LHCN-M2 (cell line): ENCODE measurements at regions not wholly inside any gene's neighbourhood (a gene's known extent, or its start where the extent isn't known, plus 50 kb on each side); places are given as distances from the start of the nearest gene placed in this dataset.
"Not testable (repeated sequence)": the region's sequence is repeated elsewhere in the genome, so short reads cannot be mapped to it uniquely, and the experiment has no call there.

Source experiments
- DNase-seq: peaks from one replicate; pipeline ENCODE4 v3.0.0-alpha.2; 2012; ENCODE audit warnings: low read depth

DNA sequence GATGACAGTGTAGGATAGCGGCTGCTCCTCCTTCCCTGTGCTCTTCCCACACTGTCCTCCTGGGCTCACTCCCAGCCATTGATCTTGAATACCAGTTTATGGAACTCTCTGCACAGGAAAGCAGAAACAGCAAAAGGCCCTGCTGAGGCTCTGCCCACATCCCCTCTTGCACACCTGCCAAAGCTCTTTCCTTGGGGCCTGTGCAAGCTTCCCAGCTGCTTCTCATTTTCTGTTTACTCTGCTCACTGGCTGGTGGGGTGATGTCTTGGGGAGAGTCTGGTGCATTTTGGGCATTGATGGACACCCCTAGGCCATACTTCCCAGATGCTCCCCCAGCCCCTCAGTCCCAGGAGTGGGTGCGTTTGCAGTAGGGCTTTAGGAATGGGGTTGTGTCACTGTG, 361.8 kb downstream of the TMEM121 start:
- no peak for DNase-seq

DNA sequence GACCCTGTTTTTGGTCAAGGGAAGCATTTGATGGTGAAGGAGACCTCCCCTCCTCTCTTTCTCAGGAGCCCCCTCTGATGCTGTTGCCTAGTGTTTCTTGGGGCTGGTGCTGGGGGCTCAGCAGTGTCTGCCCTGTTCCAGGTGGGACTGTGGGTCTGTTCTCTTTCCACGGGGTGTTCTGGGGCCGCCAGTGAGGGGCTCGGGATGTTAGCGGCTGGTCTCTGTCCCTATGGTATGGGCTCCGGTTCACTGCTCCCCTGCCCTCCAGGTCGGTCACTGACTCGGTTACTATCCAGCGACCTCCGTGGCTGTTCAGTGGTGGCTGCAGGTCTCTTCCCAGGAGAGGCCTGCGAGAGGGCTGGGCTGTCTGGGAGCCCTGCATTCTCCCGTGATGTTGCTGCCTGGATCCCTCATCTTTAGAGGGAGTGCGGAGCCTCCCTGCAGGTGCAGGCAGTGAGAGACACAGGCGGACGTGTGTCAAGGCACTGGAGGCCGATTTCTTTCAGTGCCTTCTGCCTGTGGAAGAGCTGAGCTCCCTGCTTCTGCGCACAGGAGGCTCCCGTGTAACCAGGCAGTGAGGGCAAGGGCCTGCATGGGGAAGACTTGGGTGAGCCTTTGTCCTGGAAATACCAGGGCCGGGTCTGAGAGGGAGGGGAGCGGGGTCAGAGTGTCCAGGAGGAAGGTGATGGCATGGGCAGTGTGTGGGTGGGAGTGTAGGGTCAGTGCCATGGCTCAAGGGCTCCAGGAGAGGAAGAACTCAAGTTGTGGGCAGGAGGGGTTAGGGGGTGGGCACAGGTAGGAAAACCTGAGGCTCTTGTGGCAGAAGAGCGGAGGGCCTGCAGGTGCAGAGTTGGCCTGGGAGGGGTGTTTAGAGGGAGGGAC, 362.6 kb downstream of the TMEM121 start:
- DNase-seq = no peak

DNA sequence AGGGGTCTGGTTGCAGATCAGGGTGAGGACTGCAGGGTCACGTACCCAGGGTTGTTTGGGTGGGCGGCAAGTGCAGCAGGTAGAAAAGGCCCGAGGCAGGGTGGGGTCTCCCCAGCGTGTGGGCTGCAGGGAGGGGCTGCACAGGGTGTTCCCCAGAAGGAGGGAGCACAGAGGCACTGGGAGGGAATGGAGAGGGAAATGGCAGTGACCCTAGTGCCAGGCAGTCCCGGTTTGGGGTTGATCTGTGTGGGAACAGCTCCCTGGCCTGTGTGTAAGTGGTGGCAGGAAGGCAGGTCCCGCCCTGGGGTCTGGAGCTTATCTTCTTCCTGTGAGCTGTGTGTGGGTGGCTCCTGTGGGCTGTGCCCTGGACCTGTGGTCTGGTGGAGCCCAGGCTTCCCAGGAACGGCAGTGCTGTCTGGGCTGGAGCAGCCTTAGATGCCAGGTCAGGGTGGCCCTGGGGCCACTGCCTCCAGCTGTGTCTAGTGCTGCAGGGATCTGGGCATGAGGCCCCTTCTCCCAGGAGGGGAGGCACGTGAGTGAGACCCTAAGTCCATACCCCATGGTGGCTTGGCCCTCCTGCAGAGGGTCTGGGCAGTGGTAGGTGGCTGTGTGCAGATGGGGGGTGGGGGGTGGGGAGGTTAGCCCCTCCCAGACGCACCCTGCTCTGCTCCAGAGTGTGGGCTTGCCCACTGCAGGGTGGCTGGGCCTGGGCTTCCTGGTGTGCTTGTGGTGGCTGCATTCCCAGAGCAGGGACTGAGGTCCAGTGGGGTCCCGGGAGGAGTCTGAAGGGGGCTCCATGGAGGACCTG, 363.5 kb downstream of the TMEM121 start:
- no peak for DNase-seq

DNA sequence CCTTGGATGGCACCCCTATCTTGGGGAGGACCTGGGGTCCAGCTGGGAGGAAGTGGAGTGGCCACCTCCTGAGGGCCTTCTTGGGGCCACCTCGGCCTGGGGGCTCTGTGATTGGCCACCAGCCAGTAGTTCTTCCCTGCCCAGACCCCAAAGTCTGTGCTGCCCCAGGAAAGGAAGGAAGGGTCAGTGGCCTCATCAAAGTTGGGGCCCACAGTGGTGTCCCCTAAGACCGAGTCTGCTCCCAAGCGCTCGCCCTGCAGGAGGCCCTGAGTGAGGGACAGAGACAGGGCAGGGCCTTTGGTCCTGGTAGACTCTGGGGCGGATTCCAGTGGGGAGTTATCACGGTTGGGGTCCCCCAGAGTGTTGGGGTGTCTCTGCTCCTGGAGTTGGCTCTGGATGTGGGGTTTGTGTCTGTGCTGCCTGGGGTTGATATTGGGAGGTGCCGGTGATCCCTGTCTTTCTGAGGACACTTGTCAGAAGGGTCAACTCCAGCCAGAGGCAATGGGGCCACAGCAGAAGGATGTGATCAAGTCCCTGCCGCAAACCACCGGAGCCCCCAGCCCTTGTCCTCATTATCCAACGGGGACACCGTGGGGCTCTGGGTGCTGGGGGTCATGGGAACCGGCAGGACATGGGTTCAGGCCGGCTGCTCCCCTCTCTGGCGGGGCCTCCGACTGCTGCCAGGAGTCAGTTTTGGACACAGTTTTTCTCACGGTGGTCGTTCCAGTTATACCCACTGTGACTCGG, 364.3 kb downstream of the TMEM121 start:
- no peak for DNase-seq

DNA sequence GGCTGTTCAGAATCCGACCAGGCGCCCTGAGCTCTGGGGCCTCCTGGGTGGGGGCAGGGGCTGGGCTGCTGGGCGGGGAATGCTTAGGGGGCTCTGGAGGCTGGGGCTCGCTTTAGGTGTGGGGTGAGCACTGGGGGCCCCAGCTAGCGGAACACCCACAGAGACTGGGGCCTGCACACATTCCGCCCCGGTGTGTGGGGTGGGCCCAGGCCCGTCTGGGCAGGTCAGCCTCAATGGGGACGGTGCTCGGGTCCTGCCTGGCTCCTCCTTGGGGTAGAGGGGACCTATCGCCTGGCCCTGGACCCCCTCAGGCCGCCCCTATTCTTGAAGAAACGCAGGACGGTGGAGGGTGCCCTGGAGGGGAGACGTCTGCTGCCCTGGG, 364.8 kb downstream of the TMEM121 start:
- DNase-seq = no peak

DNA sequence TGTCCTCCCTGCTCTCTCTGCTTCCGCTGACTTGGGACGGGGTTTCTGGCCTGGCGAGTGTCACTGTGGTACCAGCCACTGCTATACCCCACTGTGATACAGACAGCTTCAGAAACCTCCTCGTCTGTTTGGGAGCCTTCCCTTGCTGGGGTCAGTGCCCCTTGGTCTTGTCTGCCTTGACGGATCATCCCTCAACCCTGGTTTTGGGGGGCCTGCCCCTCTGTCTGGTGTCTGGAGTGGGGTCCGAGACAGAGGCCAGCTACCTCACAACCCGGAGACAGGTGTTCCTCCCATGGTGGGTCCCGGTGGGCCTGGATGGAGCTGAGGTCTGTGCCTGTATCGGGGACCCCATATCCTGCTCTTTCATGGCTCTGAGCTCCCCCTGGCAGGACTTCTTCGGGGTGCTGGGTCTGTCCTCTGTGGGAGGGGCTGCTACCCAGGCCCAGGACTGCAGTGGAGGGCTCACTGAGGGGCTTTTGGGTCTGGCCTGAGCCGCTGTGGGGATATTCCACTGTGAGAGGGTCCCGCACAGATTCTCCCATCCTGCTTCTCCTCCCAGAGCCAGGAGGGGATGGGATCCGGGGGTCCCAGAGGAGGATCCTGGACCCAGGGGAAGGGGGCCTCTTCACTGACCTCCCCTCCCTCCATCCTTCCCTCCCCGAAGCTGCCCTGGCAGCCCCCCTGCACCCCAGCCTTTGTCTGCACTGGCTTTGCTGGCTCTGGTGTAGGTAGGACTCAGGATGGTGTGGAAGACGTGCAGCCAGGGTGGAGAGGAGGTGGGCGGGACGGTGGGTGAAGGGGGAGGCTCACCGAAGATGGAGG, 365.5 kb downstream of the TMEM121 start:
- no peak for DNase-seq

DNA sequence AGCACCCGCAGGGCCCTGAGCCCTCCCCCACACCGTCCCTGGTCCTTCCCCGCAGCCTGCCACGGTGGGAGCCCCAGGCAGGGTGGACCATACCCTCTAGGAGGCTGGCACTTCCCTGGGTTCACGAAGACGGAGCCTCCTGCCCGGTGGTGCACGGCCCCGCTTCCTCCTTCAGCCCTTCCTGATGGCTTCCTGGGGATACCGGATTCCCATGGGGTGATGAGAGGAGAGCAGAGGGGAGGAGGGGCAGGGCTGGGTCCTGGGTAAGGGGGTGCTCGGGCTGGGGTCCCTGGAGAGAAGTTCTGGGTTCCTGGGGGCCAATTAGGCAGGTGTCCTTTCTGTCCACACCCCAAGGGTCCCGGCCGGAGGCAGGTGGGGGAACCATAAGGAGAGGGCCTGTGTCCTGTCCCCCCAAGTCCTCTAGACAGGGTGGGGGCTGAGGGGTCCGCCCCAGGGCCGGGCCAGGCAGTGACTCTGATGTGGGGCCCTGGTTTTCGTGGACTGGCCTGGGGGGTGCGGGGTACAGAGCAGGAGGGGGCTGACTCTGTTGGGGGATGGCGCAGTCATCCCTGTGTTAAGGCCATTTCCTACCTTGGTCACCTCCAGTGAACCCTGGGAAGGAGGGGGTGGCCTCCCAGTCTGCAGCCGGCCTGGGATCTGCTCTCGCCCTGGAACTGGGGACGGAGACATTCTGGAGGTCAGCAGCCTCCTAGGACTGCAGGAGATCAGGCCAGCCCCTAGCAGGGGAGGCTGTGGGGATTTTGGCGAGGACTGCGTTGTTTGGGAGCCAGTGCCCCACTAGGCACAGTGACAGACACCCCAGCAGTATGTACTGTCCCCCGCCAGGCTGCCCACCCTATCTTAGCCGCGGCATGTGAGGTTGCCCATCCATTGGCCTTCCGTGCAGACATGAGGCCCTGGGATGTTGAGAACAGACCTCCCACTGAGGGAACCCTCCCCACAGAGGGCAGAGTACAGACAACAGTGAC, 366.4 kb downstream of the TMEM121 start:
- not testable (repeated sequence) for DNase-seq

DNA sequence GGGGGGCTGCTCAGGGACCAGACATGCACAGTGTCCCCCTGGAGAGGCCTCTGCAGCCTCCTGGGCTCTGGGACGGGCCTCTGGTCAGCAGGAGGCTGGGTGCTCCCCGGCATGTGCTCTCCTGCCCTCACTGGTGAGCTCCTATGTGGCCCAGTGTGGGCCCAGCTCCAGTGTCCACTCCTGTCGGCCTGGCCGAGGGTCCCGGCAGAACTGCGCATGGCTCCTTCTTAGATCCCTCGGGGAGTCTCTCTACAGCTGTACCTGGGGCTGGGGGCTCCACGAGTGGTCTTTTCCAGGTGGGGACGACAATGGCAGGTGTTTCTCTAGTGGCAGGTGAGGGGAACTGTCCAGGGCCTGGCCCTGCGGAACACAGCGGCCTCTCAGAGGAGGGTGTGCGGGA, 367.3 kb downstream of the TMEM121 start:
- DNase-seq = not testable (repeated sequence)

DNA sequence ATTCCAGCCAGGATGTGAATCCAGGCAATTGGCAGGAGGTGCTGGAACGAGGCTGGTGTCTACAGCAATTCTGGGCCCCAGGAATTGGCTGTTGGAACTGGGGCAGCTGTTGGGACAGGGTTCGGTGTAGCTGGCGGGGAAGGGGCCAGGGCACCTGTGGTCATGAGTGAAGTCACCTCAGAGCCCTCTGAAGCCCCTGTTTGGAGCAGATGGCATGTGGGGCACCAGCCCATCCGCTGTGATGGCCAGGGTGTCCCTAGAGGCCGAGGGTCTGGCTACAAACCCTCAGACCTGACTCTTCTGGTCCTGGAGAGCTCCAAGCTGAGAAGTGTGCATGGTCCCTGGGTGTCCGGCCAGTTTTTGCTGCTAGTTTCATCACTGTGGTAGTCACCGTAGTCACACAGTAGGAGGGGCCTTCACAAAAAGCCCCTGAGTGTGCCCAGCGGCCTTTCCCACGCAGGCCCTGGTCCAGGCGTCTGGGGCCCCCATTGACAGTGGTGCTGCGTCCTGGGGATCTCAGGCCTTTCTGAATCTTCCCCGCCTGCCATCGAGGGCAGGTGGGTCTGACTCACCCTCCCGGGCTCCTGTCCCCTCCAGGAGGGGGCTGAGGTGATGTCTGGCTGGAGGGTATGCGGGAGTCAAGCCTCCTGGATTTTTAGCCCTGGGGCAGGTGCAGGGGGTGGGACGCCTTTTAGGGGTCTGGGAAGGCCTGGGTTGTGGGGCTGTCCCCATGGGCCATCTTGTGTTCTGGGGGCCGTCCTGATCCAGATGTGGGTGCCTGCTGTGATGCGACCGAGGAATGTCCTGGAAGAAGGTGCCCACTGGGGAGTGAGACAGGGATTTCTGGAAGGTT, 368.0 kb downstream of the TMEM121 start:
- no peak for DNase-seq

DNA sequence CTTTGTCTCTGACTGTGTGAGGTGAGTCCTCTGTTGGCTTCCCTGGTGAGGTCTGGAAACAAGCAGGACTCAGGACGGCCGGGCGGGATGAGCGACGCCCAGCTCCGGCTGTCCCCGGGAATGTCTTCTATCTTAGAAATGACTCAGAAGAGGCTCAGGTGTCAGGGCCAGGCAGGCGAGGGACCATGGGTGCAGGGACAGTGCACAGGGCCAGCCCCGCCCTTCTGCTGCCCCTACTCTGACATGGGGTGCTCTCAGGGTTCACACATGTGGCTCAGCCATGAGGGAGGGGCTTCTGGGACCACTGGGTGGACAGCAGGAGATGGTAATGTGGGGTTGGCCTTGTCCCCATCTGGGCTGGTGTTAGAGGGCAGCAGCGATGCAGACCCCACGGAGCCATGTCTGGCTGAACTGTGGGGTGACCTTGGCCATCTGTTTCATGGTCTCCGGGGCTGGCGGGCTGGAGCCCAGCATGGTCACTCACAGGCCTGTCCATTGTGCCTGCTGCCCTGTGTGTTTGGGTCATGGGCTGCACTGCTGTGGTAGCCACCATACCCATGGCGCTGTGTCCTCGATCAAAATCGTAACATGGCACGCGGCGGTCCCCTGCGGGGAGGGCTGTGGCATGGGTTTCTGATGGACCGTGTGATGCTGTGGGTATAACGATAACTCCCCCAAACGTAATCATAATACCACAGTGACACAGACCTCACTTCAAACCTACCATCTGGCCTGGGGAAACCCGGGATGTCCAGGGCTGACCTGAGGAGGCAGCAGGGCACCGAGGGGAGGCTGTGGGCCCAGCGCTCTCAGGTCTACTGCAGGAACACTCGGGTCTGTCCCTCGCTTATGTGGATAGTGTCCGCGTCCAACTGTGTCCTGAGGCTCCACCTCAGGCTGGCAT, 368.8 kb downstream of the TMEM121 start:
- no peak for DNase-seq

DNA sequence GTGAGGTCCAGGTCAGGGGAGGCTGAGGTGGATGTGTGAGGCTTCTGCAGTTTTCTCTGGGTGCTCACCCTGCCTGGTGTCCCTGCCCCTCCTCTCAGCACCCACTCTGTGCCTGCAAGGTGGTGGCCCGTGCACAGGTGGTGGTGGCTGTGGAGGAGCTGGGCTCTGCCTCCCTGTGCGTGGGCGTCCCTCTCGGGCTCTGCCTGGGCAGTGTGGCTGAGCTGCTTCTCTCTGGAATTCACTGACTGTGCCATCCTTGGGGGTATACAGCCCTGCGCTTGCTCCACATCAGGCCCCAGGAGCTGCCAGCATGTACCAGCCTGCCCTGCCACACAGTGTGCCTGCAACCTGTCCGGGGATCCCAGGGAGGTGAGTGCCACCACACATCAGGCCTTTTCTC, 369.8 kb downstream of the TMEM121 start:
- not testable (repeated sequence) for DNase-seq

DNA sequence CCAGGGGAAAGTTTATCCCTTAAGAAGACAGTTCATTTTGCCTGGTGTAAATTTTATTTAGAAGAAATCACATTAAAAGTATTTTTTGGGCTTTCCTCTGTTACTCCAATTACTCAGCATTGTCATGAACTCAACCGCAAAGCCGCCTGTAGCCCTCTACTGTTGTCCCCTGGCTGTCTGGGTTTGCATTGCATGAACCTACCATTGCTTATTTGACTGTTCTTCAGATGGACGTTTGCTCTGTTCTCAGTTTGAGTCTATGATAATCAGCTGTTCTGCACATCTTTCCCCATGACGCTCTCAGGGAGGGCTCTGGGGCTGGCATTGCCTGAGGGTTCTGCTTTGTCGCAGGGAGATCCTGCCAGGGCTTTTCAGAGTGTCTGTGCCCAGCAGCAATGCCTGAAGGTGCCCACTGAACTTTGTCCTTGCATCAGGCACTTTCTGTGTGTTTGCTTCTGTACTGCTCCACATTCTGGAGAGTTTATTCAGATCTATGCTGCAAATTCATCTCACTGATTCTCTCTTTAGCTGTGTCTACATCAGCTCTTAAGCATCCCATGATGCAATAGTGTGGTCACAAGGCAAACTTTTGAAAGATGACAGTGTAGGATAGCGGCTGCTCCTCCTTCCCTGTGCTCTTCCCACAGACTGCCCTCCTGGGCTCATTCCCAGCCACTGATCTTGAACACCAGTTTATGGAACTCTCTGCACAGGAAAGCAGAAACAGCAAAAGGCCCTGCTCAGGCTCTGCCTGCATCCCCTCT, 370.8 kb downstream of the TMEM121 start:
- DNase-seq = not testable (repeated sequence)

DNA sequence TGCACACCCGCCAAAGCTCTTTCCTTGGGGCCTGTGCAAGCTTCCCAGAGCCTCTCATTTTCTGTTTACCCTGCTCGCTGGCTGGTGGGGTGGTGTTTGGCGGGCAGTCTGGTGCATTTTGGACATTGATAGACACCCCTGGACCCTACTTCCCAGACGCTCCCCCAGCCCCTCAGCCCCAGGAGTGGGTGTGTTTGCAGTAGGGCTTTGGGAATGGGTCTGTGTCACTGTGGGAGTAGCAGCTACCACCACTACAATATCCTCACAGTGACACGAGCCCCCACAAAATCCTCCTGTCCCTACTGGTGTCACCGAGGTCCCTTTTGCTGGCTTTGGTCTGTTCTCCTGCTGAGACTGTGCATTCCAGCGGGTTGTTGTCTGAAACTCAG, 371.3 kb downstream of the TMEM121 start:
- no peak for DNase-seq

DNA sequence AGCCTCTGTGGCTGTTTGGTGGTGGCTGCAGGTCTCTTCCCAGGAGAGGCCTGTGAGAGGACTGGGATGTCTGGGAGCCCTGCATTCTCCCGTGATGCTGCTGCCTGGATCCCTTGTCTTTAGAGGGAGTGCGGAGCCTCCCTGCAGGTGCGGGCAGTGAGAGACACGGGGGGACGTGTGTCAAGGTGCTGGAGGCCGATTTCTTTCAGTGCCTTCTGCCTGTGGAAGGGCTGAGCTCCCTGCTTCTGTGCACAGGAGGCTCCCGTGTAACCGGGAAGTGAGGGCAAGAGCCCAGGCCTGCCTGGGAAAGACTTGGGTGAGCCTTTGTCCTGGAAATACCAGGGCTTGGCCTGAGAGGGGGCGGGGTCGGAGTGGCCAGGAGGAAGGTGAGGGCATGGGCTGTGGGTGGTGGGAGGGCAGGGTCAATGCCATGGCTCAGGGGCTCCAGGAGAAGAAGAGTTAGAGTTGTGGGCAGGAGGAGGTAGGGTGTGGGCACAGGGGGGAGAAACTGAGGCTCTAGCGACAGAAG, 372.2 kb downstream of the TMEM121 start:
- no peak for DNase-seq

DNA sequence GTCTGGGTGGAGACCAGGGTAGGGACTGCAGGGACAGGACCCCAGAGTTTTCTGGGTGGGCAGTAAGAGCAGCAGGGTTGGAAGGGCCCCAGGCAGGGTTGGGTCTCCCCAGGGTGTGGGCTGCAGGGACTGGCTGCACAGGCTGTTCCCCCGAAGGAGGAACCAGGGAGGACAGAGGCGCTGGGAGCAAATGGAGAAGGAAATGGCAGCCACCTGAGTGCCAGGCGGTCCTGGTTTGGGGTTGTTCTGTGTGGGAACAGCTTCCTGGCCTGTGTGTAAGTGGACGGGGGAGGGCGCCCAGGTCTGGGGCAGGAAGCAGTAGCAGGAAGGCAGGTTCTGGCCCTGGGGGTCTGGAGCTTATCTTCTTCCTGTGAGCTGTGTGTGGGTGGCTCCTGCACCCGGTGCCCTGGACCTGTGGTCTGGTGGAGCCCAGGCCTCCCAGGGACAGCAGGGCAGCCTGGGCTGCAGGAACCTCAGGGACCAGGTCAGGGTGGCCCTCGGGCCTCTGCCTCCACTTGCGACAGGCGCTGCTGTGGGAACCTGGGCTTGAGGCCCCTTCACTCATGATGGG, 372.8 kb downstream of the TMEM121 start:
- DNase-seq = no peak

DNA sequence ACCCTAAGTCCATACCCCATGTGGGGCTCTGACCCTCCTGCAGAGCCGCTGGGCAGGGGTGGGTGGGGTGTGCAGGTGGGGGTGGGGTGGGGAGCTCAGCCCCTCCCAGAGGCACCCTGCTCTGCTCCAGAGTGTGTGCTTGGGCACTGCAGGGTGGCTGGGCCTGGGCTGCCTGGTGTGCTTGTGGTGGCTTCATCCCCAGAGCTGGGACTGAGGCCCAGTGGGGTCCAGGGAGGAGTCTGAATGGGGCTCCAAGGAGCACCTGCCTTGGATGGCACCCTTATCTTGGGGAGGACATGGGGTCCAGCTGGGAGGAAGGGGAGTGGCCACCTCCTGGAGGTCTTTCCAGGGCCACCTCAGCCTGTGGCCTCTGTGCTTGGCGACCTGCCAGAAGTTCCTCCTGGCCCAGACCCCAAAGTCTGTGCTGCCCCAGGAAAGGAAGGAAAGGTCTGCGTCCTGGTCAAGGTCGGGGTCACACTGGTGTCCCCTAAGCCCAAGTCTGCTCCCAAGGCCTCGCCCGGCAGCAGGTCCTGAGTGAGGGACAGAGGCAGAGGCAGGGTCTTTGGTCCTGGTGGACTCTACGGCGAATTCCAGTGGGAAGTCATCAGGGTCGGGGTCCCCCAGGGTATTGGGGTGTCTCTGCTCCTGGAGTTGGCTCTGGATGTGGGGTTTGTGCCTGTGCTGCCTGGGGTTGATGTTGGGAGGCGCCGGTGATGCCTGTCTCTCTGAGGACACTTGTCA, 373.4 kb downstream of the TMEM121 start:
- no peak for DNase-seq
